Activated CD4-positive, alpha-beta memory T cell treated with anti-CD3 and anti-CD28 coated beads, Interleukin-2, amount 10 ng/mL, durations not matched to agents 7 days and 5 days (primary cell): ENCODE measurements at regions not wholly inside any gene's neighbourhood (a gene's known extent, or its start where the extent isn't known, plus 50 kb on each side); places are given as distances from the start of the nearest gene placed in this dataset.

Experiments
- CTCF ChIA-PET: fragments of 350-600 bp; sonication (Branson Sonifier 250); formaldehyde crosslinking; loops from one replicate; lab custom pipeline; 2021; ENCODE audit warnings: antibody characterized with exemption, inconsistent platforms; lab: Charles Lee
- POLR2A ChIA-PET: fragments of 350-600 bp; sonication (Branson Sonifier 250); formaldehyde crosslinking; loops from one replicate; lab custom pipeline; 2021; ENCODE audit warnings: antibody characterized with exemption; lab: Charles Lee
- DNase-seq: peaks from one replicate; pipeline ENCODE4 v3.0.0-alpha.2; 2020
- H3K27ac Mint-ChIP-seq: one replicate; pipeline ENCODE4 v1.8.0; 2021; ENCODE audit warnings: mild to moderate bottlenecking, mixed read lengths
- H3K27me3 Mint-ChIP-seq: one replicate; pipeline ENCODE4 v1.8.0; 2021; ENCODE audit warnings: mixed read lengths
- H3K36me3 Mint-ChIP-seq: one replicate; pipeline ENCODE4 v1.8.0; 2021; ENCODE audit warnings: low read depth, mixed read lengths
- H3K4me1 Mint-ChIP-seq: one replicate; pipeline ENCODE4 v1.8.0; 2021; ENCODE audit warnings: mixed read lengths
- H3K4me3 Mint-ChIP-seq: one replicate; pipeline ENCODE4 v1.8.0; 2021; ENCODE audit warnings: mild to moderate bottlenecking, mixed read lengths
- H3K9me3 Mint-ChIP-seq: one replicate; pipeline ENCODE4 v1.8.0; 2021; ENCODE audit warnings: mixed read lengths

DNA sequence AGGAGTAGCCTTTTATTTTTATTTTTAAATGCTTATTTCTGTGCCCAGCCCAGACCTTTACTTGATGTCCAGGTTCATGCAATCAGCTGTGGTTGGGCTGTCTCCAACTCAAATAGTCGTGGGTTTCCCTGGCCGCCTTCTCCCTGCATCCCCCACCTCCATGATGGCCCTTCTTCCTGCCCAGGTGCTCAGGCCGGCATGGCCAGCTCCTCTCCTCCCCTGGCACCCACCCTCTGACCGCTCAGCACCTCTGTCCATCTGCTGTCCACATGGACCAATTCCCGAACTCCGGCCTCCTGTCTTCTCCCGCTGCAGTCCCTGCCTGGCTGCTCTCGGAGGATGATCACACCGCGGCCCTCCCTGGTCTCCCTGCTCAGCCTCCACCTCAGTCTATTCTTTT is 81.2 kb upstream of the SULF2 start:
- no peak overlapping the region for H3K4me3 Mint-ChIP-seq
- POLR2A ChIA-PET = no interaction called here
- H3K27ac Mint-ChIP-seq = no peak overlapping the region
- no peaks in the 10 kb centered on the region for H3K36me3 Mint-ChIP-seq
- H3K4me1 Mint-ChIP-seq = no peaks in the 10 kb centered on the region
- DNase-seq = no peak
- H3K27me3 Mint-ChIP-seq = peaks cover 29% of the 10 kb centered on the region
- H3K9me3 Mint-ChIP-seq = no peaks in the 10 kb centered on the region
- CTCF ChIA-PET = no interaction called here

DNA sequence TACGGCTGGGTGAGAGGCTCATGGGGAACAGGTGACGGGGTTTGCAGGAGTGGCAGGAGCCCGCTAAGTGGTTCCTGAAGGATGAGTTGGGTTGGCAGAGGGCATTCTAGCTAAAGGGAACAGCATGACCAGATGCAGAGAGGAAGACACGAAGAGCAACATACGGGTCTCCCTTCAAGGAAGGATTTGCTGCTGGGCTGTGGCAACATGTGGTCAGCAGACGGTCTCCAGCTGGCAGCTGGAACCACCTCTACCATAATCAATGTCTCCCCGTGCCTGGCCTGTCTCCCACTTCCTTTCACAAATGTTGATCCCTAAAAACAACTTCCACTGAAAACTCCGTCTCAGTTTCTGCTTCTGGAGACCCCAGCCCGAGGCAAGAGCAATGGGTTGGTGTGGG is 80.6 kb upstream of the SULF2 start:
- Mint-ChIP-seq H3K36me3 (no peaks in the 10 kb centered on the region), H3K4me3 (no peak overlapping the region), H3K27ac (no peak overlapping the region), H3K4me1 (no peaks in the 10 kb centered on the region), H3K9me3 (no peaks in the 10 kb centered on the region), H3K27me3 (peaks cover 29% of the 10 kb centered on the region)
- DNase-seq = no peak
- CTCF ChIA-PET = no interaction called here
- POLR2A ChIA-PET = no interaction called here

DNA sequence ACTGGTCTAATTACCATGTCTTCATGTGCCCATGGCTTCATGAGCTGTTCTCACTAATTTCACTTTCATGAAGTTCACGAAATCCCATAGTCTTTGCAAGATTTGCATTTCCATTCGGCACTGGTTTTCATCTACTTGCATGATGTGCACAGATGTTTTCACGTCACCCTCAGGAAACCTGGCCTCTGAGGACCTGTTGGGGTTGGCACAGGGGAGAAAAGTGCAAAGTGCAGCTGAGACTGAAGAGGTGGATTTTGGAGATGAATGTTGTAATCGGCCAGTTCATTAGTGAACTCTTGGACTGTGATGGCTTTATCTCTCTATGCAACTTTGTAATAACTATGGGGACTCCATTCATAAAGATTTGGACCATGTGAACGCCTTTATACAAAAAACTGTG is 80.2 kb upstream of the SULF2 start:
- H3K9me3 Mint-ChIP-seq = no peaks in the 10 kb centered on the region
- H3K27ac Mint-ChIP-seq = no peak overlapping the region

DNA sequence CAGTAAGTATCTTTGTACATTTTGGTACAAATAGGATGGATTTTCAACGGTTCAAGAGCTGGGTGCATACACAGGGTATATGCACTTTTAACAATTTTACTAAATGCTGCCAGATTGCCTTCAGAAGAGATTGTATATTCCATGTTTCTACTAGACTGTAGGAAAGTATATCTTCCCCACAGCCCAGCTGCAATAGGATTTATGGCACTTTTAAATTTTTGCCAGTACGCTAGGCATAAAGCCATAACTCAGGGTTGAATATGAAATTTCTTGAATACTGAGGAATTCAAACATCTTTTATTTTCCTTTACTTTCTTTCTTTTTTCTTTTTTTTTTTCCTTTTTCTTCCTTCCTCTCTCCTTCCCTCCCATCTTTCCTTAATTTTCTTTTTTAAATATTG is 78.7 kb upstream of the SULF2 start:
- Mint-ChIP-seq H3K27me3 (peaks cover 25% of the 10 kb centered on the region), H3K4me3 (no peak overlapping the region), H3K27ac (no peak overlapping the region), H3K4me1 (no peaks in the 10 kb centered on the region), H3K36me3 (no peaks in the 10 kb centered on the region), H3K9me3 (no peaks in the 10 kb centered on the region)
- ChIA-PET CTCF (no interaction called here), POLR2A (no interaction called here)
- DNase-seq = no peak

More for the DNA sequence above, 80.2 kb upstream of the SULF2 start:
- Mint-ChIP-seq H3K27me3 (peaks cover 29% of the 10 kb centered on the region), H3K4me1 (no peaks in the 10 kb centered on the region), H3K4me3 (no peak overlapping the region), H3K36me3 (no peaks in the 10 kb centered on the region)
- no peak for DNase-seq
- POLR2A ChIA-PET = no interaction called here
- CTCF ChIA-PET = no interaction called here

DNA sequence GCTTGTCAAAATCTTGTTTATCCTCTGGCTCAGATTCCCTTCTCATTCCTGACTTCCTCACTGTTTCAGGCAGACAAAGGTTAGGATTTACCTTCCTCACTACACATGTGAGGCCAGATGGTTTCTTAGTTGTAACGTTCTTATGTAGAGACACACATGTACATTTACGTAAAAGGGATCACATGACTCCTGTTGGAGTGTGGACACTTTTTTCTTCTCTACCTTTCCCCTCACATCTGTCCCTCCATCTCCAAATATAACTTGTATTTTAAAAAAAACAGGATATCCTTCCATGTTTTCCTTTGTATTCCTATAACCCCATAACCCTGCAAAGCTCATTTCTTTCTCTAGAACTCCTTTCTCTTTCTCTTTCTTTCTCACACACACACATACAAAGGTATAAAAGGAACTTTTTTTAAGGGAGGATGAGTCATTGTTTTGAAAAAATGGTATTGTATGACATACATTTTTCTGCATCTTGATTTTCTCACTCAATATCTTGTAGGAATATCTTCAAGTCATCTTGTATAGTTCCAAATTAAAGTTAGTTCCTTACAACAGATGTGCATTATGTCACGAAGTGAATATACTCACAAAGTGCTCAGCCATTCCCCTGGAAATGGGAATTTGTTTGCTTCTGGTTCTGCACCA is 78.2 kb upstream of the SULF2 start:
- DNase-seq = no peak
- Mint-ChIP-seq H3K9me3 (no peaks in the 10 kb centered on the region), H3K27ac (no peak overlapping the region), H3K36me3 (no peaks in the 10 kb centered on the region), H3K4me1 (no peaks in the 10 kb centered on the region), H3K27me3 (peaks cover 25% of the 10 kb centered on the region), H3K4me3 (no peak overlapping the region)
- ChIA-PET POLR2A (no interaction called here), CTCF (no interaction called here)

DNA sequence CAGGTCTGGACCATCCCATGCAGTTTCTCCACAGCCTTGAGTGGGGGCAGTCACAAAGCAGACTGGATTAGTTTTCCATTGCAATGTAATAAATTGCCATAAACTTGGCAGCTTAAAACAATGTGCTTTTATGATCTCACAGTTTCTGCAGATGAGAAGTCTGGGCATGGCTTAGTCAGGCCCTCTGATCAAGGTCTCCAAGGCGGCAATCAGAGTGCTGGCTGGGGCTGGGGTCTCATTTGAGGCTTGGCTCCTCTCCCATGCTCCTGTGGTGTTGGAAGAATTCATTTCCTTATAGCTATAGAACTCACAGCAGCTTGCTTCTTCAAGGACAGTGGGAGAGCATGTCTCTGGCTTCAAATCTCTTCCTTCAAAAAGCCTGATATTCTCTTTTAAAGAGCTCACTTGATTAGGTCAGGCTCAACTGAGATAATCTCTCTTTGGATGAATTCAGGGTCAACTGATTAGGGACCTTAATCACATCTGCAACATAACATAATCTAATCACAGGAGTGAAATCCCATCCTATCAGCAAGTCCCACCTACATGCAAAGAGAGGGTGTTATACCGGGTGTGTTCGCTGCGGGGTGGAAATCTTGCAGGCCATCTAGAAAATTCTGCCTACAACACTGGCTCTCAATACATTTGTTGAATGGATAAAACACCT is 77.4 kb upstream of the SULF2 start:
- CTCF ChIA-PET = no interaction called here

DNA sequence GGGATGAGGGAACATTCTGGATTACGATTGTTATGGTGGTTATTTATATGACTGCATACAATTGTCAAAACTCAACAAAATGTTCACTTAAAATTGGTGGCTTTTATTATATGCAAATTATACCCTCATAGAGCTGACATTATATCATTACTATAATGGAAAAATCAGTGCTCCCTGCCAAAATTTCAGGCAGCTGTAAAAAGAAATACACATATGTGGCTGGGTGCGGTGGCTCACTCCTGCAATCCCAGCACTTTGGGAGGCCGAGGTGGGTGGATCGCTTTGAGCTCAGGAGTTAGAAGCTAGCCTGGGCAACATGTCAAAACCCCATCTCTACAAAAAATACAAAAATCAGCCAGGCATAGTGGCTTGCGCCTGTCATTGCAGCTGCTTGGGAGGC is 75.8 kb upstream of the SULF2 start:
- no peak for DNase-seq
- Mint-ChIP-seq H3K27me3 (peaks cover 26% of the 10 kb centered on the region), H3K9me3 (no peaks in the 10 kb centered on the region), H3K27ac (no peak overlapping the region), H3K4me3 (no peak overlapping the region), H3K4me1 (no peaks in the 10 kb centered on the region), H3K36me3 (no peaks in the 10 kb centered on the region)
- ChIA-PET CTCF (no interaction called here), POLR2A (no interaction called here)

More for the DNA sequence above, 77.4 kb upstream of the SULF2 start:
- POLR2A ChIA-PET = no interaction called here
- no peaks in the 10 kb centered on the region for H3K36me3 Mint-ChIP-seq
- no peak overlapping the region for H3K4me3 Mint-ChIP-seq
- H3K9me3 Mint-ChIP-seq = no peaks in the 10 kb centered on the region
- no peaks in the 10 kb centered on the region for H3K4me1 Mint-ChIP-seq
- no peak overlapping the region for H3K27ac Mint-ChIP-seq
- DNase-seq = no peak
- H3K27me3 Mint-ChIP-seq = peaks cover 25% of the 10 kb centered on the region

DNA sequence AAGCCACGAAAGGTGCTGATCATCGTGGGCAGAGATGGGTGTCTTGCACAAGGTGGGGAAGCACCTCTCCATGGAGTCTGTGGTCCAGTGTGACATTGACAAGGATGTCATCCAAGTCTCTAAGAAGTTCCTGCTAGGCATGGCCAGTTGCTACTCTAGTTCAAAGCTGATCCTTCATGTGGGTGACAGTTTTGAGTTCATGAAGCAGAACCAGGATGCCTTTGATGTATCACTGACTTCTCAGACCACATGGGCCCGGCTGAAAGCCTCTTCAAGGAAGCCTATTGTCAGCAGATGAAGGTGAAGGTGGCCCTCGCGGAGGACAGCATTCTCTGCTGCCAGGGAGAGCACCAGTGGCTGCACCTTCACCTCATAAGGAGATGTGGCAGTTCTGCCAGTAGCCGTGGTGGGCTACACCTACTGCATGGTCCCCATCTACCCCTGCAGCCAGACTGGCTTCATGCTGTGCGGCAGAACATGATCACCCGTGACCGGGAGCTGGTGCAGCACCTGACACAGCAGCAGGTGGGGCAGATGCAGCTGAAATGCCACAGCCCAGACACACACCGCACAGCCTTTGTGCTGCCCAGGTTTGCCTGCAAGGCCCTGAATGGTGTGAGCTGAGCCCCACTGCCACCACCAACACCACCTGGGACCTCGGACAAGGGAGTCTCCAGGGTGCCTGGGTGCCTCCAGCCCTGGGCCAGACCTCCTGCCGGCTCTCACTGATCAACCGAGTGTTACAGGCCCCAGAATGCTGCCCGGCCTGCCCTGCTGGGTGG is 75.0 kb upstream of the SULF2 start:
- no peak overlapping the region for H3K27ac Mint-ChIP-seq
- H3K27me3 Mint-ChIP-seq = peaks cover 20% of the 10 kb centered on the region
- CTCF ChIA-PET = no interaction called here
- no peaks in the 10 kb centered on the region for H3K4me1 Mint-ChIP-seq
- no peaks in the 10 kb centered on the region for H3K36me3 Mint-ChIP-seq
- POLR2A ChIA-PET = no interaction called here
- no peak for DNase-seq
- no peaks in the 10 kb centered on the region for H3K9me3 Mint-ChIP-seq
- no peak overlapping the region for H3K4me3 Mint-ChIP-seq

DNA sequence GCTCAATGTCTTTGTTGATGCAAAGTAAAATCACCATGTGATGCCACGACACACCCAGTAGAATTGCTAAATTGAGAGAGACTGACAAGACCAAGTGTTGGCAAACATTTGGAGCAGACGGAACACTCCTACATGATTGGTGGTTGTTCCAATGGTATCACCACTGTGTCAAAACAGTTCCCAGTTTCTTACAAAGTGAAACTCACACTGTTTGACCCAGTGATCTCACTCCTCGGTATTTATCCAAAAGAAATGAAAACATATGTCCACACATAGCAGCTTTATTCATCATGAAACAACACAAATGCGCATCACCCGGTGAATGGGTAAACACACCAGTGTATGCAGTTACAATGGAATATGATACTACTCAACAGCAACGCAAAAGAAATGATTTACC is 74.0 kb upstream of the SULF2 start:
- Mint-ChIP-seq H3K27me3 (peaks cover 17% of the 10 kb centered on the region), H3K27ac (no peak overlapping the region), H3K4me3 (no peak overlapping the region), H3K4me1 (no peaks in the 10 kb centered on the region), H3K9me3 (no peaks in the 10 kb centered on the region), H3K36me3 (no peaks in the 10 kb centered on the region)
- no peak for DNase-seq
- CTCF ChIA-PET = no interaction called here
- POLR2A ChIA-PET = no interaction called here

DNA sequence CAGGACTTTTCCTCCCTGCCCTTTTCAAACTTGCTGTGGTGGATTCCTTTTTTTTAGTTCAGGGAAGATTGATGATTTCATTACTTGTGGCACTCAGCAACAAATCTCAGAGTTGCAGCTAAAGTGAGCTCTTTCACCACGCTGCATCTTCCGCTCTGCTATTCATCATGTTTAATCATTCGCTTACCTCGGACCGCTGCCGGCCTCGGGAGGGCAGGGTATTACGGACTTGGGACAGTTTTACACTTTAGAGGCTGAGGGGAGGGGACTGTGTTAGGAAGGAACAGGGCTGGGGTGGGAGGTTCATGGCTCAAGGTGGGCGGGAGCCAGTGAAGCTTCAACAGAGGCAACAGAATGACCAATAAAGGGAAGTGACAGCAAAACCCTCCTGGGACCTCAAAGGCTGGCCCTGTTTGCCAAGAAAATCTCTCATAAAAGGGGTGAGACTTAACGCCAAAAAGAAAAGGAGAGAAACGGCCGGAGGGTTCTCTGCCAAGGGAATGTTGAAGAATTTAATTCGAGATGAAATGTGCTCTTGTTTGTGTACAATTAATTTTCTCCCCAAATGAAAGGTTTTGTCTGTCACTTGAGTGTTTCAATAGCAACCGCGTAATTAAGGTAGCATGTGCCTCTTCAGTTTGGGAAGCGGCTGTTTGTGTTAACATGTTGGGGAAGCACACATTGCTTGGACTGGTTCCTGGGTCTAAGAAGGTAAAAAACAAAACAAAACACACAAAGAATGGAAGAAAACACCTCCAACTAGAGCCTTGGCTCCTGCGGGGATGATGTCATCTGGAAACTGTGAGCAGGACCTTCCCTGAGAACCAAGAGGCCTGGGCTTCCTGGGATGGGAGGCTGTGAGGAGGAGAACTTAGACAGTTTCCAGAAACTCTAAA is 72.5 kb upstream of the SULF2 start:
- ChIA-PET POLR2A (no interaction called here), CTCF (no interaction called here)
- no peaks in the 10 kb centered on the region for H3K9me3 Mint-ChIP-seq
- no peaks in the 10 kb centered on the region for H3K4me1 Mint-ChIP-seq
- no peak for DNase-seq
- no peak overlapping the region for H3K4me3 Mint-ChIP-seq
- no peak overlapping the region for H3K27ac Mint-ChIP-seq
- H3K27me3 Mint-ChIP-seq = peaks cover 4% of the 10 kb centered on the region
- no peaks in the 10 kb centered on the region for H3K36me3 Mint-ChIP-seq

DNA sequence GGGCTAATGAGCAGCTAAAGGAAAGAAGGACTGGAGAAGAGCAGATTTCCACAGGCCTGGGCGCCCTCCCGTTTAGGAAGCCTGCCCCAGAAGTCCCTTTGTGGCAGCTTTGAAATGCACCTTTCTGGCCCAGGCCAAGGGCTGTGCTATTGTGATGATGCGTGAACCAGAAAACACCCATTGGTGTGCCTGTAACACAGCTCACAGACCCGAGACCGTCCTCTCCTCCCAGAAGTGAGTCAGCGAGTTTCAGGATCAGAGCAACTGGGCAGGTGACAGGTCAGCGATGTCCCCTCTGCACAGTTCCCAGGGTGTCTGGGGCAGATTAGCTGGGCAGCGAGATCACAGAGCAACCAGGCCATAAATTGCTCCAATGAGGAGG is 71.9 kb upstream of the SULF2 start:
- no peaks in the 10 kb centered on the region for H3K9me3 Mint-ChIP-seq
- H3K27ac Mint-ChIP-seq = no peak overlapping the region
- CTCF ChIA-PET = no interaction called here
- H3K36me3 Mint-ChIP-seq = no peaks in the 10 kb centered on the region
- no peak for DNase-seq
- H3K4me3 Mint-ChIP-seq = no peak overlapping the region
- H3K4me1 Mint-ChIP-seq = no peaks in the 10 kb centered on the region
- POLR2A ChIA-PET = no interaction called here
- H3K27me3 Mint-ChIP-seq = peaks cover 2% of the 10 kb centered on the region

DNA sequence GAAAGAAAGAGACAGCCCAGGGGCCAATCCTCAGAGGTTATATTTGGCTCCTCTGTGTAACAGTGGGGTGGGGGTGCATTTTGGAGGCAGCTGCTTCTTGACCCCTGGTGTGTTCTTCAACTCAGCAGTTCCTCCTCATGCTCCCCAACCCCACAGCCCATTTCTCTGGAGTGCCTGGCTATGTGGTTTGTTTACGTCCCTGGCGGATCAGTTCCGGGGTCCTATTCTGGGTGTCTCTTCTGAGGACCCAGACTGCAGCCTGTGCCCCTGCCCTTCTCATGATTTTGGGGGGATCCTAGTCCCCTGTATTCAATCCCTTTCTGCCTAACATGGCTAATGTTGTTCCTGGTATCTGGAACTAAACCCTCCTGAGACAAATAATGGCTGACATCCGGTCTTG is 70.5 kb upstream of the SULF2 start:
- H3K4me3 Mint-ChIP-seq = no peak overlapping the region
- no peaks in the 10 kb centered on the region for H3K4me1 Mint-ChIP-seq
- ChIA-PET POLR2A (no interaction called here), CTCF (no interaction called here)
- no peaks in the 10 kb centered on the region for H3K9me3 Mint-ChIP-seq
- peaks cover 2% of the 10 kb centered on the region for H3K27me3 Mint-ChIP-seq
- no peak for DNase-seq
- H3K27ac Mint-ChIP-seq = no peak overlapping the region
- H3K36me3 Mint-ChIP-seq = no peaks in the 10 kb centered on the region

DNA sequence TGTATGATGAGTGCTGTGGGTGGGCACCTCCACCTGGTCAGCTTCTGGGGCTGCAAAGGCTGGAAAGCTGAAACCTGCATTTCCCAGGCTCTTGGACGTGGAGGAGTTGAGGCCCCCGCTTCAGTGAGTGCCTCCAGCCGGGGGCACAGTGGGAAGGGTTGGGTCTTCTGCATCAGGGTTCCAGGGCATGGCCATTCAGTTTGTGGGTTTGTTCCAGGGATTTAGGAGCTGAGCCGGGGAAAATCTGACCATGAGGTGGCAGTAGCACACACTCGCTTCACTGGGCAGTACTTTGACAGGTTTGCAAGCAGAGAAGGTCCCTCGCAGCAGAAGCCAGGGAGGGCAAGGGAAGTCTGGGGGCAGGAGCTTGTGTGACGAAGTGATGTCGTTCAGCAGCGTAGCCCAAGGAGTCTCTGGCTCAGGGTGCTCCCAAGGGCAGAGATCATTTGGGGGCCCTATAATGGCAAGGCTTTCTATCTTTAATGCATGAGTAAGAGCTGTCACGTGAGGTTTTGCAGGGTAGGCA is 69.5 kb upstream of the SULF2 start:
- peaks cover 2% of the 10 kb centered on the region for H3K27me3 Mint-ChIP-seq
- DNase-seq = no peak
- H3K4me3 Mint-ChIP-seq = no peak overlapping the region
- no peak overlapping the region for H3K27ac Mint-ChIP-seq
- H3K36me3 Mint-ChIP-seq = no peaks in the 10 kb centered on the region
- CTCF ChIA-PET = no interaction called here
- no peaks in the 10 kb centered on the region for H3K9me3 Mint-ChIP-seq
- POLR2A ChIA-PET = no interaction called here
- no peaks in the 10 kb centered on the region for H3K4me1 Mint-ChIP-seq
